Ishikawa (cell line): ENCODE measurements at regions not wholly inside any gene's neighbourhood (a gene's known extent, or its start where the extent isn't known, plus 50 kb on each side); places are given as distances from the start of the nearest gene placed in this dataset.

ENCODE experiments used
- CEBPB ChIP-seq: IDR thresholded peaks from 2 replicates; pipeline ENCODE4 v1.6.1; 2012
- CREB1 ChIP-seq: IDR thresholded peaks from 2 replicates; pipeline ENCODE4 v1.6.1; 2012; ENCODE audit warnings: low read depth
- EGR1 ChIP-seq: IDR thresholded peaks from 2 replicates; pipeline ENCODE4 v1.6.1; 2012
- EP300 ChIP-seq: IDR thresholded peaks from 2 replicates; pipeline ENCODE4 v1.6.1; 2012; ENCODE audit warnings: borderline replicate concordance
- FOXM1 ChIP-seq: IDR thresholded peaks from 2 replicates; pipeline ENCODE4 v1.6.1; 2012; ENCODE audit warnings: low read depth, borderline replicate concordance
- NFIC ChIP-seq: IDR thresholded peaks from 2 replicates; pipeline ENCODE4 v1.6.1; 2012
- RAD21 ChIP-seq: IDR thresholded peaks from 2 replicates; pipeline ENCODE4 v1.6.1; 2012; ENCODE audit warnings: low read depth
- TAF1 ChIP-seq: IDR thresholded peaks from 2 replicates; pipeline ENCODE4 v1.6.1; 2012; ENCODE audit warnings: low read depth, mild to moderate bottlenecking
- TCF12 ChIP-seq: IDR thresholded peaks from 2 replicates; pipeline ENCODE4 v1.6.1; 2012; ENCODE audit warnings: low read depth
- TEAD4 ChIP-seq: IDR thresholded peaks from 2 replicates; pipeline ENCODE4 v1.6.1; 2012
- YY1 ChIP-seq: IDR thresholded peaks from 2 replicates; pipeline ENCODE4 v1.6.1; 2012; ENCODE audit warnings: low read depth
- ZBTB7A ChIP-seq: IDR thresholded peaks from 2 replicates; pipeline ENCODE4 v1.6.1; 2012; ENCODE audit warnings: low read depth
- TF ChIP-seq, protein P1 (sequence below): IDR thresholded peaks from 2 replicates; pipeline ENCODE4 v1.6.1; 2012
- TF ChIP-seq, protein P2 (sequence below): IDR thresholded peaks from 2 replicates; pipeline ENCODE4 v1.6.1; 2012; ENCODE audit warnings: low read depth, mild to moderate bottlenecking
- TF ChIP-seq, protein P3 (sequence below): IDR thresholded peaks from 2 replicates; pipeline ENCODE4 v1.6.1; 2012

DNA sequence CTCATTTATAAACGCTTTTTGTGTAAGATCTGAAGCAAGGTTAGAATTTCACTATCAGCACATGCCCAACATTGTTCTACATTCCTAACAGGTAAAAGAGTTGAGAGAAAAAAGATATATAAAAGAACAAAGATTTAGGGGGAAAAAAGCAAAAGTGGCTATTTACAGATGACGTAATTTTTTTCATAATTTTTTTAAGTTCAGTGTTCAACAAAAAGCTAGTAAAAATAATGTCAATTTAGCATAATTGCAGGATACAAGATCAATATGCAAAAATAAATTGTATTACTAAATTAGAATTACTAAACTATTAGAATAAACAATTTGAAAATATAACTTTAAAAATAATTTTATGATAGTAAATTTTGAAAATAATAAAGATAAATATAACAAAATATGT, 405.0 kb downstream of the SEMA3D start:
- TF ChIP-seq CREB1 (no peak), TEAD4 (no peak), YY1 (no peak), EP300 (no peak), TAF1 (no peak), TCF12 (no peak), RAD21 (no peak), EGR1 (no peak), ZBTB7A (no peak), NFIC (no peak)
- TF ChIP-seq, protein P1, sequence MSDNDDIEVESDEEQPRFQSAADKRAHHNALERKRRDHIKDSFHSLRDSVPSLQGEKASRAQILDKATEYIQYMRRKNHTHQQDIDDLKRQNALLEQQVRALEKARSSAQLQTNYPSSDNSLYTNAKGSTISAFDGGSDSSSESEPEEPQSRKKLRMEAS, result no peak
- TF ChIP-seq, protein P2, sequence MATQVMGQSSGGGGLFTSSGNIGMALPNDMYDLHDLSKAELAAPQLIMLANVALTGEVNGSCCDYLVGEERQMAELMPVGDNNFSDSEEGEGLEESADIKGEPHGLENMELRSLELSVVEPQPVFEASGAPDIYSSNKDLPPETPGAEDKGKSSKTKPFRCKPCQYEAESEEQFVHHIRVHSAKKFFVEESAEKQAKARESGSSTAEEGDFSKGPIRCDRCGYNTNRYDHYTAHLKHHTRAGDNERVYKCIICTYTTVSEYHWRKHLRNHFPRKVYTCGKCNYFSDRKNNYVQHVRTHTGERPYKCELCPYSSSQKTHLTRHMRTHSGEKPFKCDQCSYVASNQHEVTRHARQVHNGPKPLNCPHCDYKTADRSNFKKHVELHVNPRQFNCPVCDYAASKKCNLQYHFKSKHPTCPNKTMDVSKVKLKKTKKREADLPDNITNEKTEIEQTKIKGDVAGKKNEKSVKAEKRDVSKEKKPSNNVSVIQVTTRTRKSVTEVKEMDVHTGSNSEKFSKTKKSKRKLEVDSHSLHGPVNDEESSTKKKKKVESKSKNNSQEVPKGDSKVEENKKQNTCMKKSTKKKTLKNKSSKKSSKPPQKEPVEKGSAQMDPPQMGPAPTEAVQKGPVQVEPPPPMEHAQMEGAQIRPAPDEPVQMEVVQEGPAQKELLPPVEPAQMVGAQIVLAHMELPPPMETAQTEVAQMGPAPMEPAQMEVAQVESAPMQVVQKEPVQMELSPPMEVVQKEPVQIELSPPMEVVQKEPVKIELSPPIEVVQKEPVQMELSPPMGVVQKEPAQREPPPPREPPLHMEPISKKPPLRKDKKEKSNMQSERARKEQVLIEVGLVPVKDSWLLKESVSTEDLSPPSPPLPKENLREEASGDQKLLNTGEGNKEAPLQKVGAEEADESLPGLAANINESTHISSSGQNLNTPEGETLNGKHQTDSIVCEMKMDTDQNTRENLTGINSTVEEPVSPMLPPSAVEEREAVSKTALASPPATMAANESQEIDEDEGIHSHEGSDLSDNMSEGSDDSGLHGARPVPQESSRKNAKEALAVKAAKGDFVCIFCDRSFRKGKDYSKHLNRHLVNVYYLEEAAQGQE, result no peak
- TF ChIP-seq, protein P3, sequence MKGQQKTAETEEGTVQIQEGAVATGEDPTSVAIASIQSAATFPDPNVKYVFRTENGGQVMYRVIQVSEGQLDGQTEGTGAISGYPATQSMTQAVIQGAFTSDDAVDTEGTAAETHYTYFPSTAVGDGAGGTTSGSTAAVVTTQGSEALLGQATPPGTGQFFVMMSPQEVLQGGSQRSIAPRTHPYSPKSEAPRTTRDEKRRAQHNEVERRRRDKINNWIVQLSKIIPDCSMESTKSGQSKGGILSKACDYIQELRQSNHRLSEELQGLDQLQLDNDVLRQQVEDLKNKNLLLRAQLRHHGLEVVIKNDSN, result no peak

DNA sequence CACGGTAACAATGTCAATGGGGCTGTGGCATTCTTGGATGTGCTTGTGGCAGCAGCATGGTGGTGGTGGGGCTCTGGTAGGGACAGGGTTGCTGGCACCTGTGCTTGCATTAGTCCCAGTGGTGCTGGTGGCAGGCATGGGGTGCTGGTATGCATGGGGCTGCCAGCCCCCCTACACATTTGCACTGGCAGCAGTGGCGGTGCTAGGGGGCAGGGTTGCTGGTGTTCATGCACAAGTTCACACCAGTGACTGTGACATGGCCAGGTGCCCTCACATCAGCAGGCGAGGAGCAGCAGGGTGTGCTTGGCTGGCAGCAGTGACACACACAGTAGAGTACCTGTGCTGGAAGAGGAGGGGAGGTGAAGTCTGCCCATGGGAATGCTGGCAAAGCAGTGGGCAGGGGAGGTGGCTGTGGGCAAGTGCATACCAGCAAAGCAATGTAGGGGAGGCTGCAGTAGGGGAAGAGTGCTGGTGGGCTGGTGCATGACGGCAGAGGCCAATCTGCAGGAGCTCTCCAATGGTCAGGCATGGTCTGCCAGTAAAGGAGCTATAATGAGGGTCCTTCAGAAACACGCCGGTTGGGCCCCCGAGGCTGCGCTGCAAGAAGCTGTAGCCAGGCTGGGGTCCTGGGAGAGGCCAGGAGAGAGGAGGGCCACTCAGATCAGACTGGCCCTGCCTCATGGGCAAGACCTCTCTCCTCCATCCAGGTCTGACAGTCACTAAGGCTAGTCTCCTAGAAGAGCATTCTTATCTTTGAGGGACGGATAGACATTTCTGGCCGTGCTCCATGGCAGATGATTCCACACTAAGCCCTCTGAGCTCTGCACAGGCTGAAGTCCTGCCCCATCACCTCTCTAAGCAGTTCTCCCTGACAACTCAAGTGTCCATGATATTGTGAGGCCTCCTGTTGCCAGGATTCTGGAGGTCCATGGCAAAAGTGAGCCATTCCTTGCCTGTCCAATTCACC, 406.4 kb downstream of the SEMA3D start:
- no peak for TF ChIP-seq TEAD4

DNA sequence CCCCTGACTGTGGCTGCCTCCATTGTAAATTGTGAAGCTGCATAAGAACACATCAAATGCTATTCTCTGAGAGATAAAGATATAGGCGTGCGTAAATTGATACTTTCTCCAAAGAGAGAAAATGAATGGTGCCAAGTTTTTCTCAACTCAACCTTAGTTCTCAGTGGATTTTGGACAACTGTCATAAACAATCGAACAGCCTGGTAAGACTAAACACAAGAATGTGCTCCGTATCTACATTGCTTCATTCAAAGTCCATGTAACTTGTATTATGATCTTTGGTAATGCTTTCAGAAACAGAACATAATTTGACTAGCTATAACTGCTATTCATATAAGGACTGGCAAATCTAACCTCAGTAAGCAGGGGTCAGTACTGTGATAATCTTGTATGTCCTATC, 429.1 kb downstream of the SEMA3D start:
- no peak for TF ChIP-seq TAF1
- no peak for TF ChIP-seq TEAD4
- no peak for TF ChIP-seq FOXM1
- TF ChIP-seq CREB1, result no peak
- TF ChIP-seq, protein P2, result no peak
- TF ChIP-seq, protein P1, result no peak
- TF ChIP-seq NFIC, result no peak
- TF ChIP-seq, protein P3, result no peak
- TF ChIP-seq ZBTB7A, result no peak
- TF ChIP-seq EGR1, result no peak
- no peak for TF ChIP-seq RAD21
- TF ChIP-seq TCF12, result no peak
- TF ChIP-seq EP300, result no peak
- no peak for TF ChIP-seq YY1

DNA sequence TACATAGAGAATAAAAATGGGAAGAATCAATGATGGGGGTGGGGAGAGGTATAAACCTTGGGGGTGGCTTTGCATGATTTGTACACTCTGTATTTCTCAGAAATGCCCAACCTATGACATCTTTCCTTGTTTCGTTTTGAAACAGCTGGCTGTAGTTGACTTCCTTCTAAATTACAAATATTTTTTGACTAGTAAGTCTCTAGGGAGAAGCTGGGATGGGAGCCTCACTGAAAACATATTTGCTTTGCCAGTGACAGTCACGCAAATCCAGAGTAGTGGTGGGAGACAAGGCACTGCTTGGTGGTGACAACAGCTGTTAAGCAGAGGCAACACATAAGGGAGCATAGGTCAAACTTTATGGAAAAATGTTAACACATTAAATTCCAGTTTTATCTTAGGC, 440.5 kb downstream of the SEMA3D start:
- TF ChIP-seq YY1, result no peak
- no peak for TF ChIP-seq TEAD4
- TF ChIP-seq, protein P1, result no peak

DNA sequence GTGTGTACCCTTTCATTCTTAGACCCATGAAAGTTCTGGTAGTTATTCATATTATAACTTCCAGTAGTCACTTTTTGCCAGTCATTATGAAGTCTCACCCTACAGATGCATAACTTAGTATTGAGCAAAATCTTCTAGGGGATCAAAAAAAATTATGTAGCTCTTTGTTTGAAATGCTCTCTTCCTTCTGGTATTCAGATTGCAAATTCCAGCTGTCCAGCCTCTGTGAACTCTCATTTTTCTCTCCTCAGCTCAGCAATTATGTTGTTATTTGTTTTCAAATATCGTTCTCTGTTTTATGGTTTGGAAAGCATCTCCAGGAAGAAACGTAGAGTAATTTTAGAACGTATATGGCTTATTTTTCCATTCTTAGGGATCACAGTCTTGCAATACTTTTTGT, 442.5 kb downstream of the SEMA3D start:
- TF ChIP-seq RAD21 (no peak), ZBTB7A (no peak), FOXM1 (peak; percentile 81; the same call in 1 of the 2 replicates), YY1 (no peak), TEAD4 (peak; percentile 83), EP300 (peak; percentile 55; the same call in 1 of the 2 replicates), CEBPB (no peak), EGR1 (no peak), TCF12 (0 out of 2 replicates have a peak, but pooled peaks have one; percentile 30), NFIC (no peak), TAF1 (no peak), CREB1 (no peak)
- TF ChIP-seq, protein P3, result no peak
- TF ChIP-seq, protein P2, result no peak
- TF ChIP-seq, protein P1, result no peak
